ENCODE measurements at regions not wholly inside any gene's neighbourhood (a gene's known extent, or its start where the extent isn't known, plus 50 kb on each side); places are given as distances from the start of the nearest gene placed in this dataset.

GRCh38 chr10:105650306-105650705 lies 1009.2 kb downstream of the SORCS3 start:
- no peak for TF ChIP-seq CTCF (IDR thresholded peaks at IDR 0.05; ENCODE audit: extremely low read depth in 1 of 2, insufficient read depth in 1 of 2, low read depth in 1 of 2, low read length in 2 of 2)
- no peak for TF ChIP-seq POLR2A (IDR thresholded peaks at IDR 0.05; ENCODE audit: low read depth, low read length)
- no peak for TF ChIP-seq EZH2 (IDR thresholded peaks at IDR 0.05; ENCODE audit: borderline replicate concordance, low read depth, low read length, severe bottlenecking)
- TF ChIP-seq POLR2AphosphoS5 (IDR thresholded peaks at IDR 0.05; ENCODE audit: insufficient read depth, low read depth, low read length), result no peak
- TF ChIP-seq JUN (IDR thresholded peaks at IDR 0.05; ENCODE audit: borderline replicate concordance, insufficient read depth, insufficient read length, low read depth), result no peak
- no peak for TF ChIP-seq GATA2 (IDR thresholded peaks at IDR 0.05; ENCODE audit: insufficient read depth, insufficient read length, low read depth, low read length)
- no peak for TF ChIP-seq FOS (IDR thresholded peaks at IDR 0.05; ENCODE audit: borderline replicate concordance, insufficient read depth, low read length)

Measured in endothelial cell of umbilical vein (primary cell).